Endothelial cell of umbilical vein (primary cell): ENCODE measurements at regions not wholly inside any gene's neighbourhood (a gene's known extent, or its start where the extent isn't known, plus 50 kb on each side); places are given as distances from the start of the nearest gene placed in this dataset.
"Not testable (repeated sequence)": the region's sequence is repeated elsewhere in the genome, so short reads cannot be mapped to it uniquely, and the experiment has no call there.

Source experiments
- BruUV-seq: library from RNA; stranded (reverse); fragments of 400-500 nt; replicated peaks from 2 replicates; lab custom pipeline; 2021; lab: Mats Ljungman, UMichigan
- CTCF ChIA-PET: fragments of 300-600, 350-600 bp; sonication (Branson Sonifier 250); formaldehyde crosslinking; loops from one replicate; lab custom pipeline; 2021; ENCODE audit warnings: antibody characterized with exemption, inconsistent platforms; lab: Charles Lee
- POLR2A ChIA-PET: fragments of 300-600, 350-600 bp; sonication (Branson Sonifier 250); formaldehyde crosslinking; loops from one replicate; lab custom pipeline; 2021; ENCODE audit warnings: antibody characterized with exemption, inconsistent platforms; lab: Charles Lee
- DNase-seq: peaks from one replicate; pipeline ENCODE4 v3.0.0-alpha.2; 2011; ENCODE audit warnings: low read depth, low spot score
- FAIRE-seq: peaks from 2 replicates; lab custom pipeline; 2011; peaks lifted over from hg19 to GRCh38; lab: Jason Lieb, UNC
- H2AFZ ChIP-seq: 2 replicates; pipeline ENCODE4 v1.6.0; 2012; ENCODE audit warnings: low read depth, low read length, control low read depth, inconsistent platforms
- H3K27ac ChIP-seq: 2 replicates; pipeline ENCODE4 v1.5.1; 2011; ENCODE audit warnings: low read depth, mild to moderate bottlenecking, control low read depth, low read length, moderate library complexity; ENCODE audit not compliant: insufficient read depth
- H3K27me3 ChIP-seq, 2 experiments: 2 replicates each; pipeline versions ENCODE4 v1.6.0 to v1.6.1; 2011; ENCODE audit warnings: low read length in 2 of 2, mixed read lengths in 1 of 2; ENCODE audit not compliant: control insufficient read depth in 2 of 2, insufficient read depth in 2 of 2
- H3K36me3 ChIP-seq, 2 experiments: 2 replicates in 1 of 2; 3 replicates in 1 of 2; pipeline ENCODE4 v1.5.1; 2011; ENCODE audit warnings: low read length in 2 of 2, mild to moderate bottlenecking in 1 of 2, moderate library complexity in 1 of 2; ENCODE audit not compliant: control insufficient read depth in 2 of 2, insufficient read depth in 2 of 2; ENCODE audit errors: extremely low read depth in 1 of 2
- H3K4me1 ChIP-seq: 3 replicates; pipeline ENCODE4 v1.5.1; 2011; ENCODE audit warnings: mild to moderate bottlenecking, low read length; ENCODE audit not compliant: control insufficient read depth, insufficient read depth; ENCODE audit errors: extremely low read depth
- H3K4me2 ChIP-seq: 2 replicates; pipeline ENCODE4 v1.6.1; 2011; ENCODE audit warnings: low read length, control low read depth, mixed read lengths; ENCODE audit not compliant: insufficient read depth
- H3K4me3 ChIP-seq, 3 experiments: fragments of 200-600 bp in 1 of 3; sonication (generic), shearing (Covaris generic) in 1 of 3; replicated peaks in 1 of 3; 2 replicates each; pipeline ENCODE4 v1.5.1; 2011 to 2016; ENCODE audit warnings: control low read depth in 3 of 3, low read length in 3 of 3, mild to moderate bottlenecking in 2 of 3, inconsistent platforms in 1 of 3, low read depth in 1 of 3, moderate library complexity in 1 of 3; ENCODE audit not compliant: insufficient read depth in 1 of 3
- H3K79me2 ChIP-seq: 2 replicates; pipeline ENCODE4 v1.6.0; 2012; ENCODE audit warnings: low read length, inconsistent platforms; ENCODE audit not compliant: control insufficient read depth, insufficient read depth
- H3K9ac ChIP-seq: replicated peaks from 2 replicates; pipeline ENCODE3; 2011; ENCODE audit warnings: low read length, control low read depth; ENCODE audit not compliant: insufficient read depth; ENCODE audit errors: extremely low read depth
- H3K9me1 ChIP-seq: replicated peaks from 3 replicates; pipeline ENCODE4 v1.6.0; 2011; ENCODE audit warnings: mild to moderate bottlenecking, low read length; ENCODE audit not compliant: control insufficient read depth, insufficient read depth; ENCODE audit errors: extremely low read depth
- H3K9me3 ChIP-seq: replicated peaks from 2 replicates; pipeline ENCODE4 v1.5.1; 2012; ENCODE audit warnings: low read length, inconsistent platforms; ENCODE audit not compliant: control insufficient read depth, insufficient read depth
- H4K20me1 ChIP-seq: replicated peaks from 2 replicates; pipeline ENCODE3; 2011; ENCODE audit warnings: mild to moderate bottlenecking, low read length; ENCODE audit not compliant: control insufficient read depth, insufficient read depth; ENCODE audit errors: extremely low read depth
- dilution Hi-C: fragments of 300-500 bp; cut with MboI; formaldehyde crosslinking; loops from one replicate; pipeline ENCODE4 v1.15.0; 2019; ENCODE audit warnings: low sequenced_read_pairs; ENCODE audit not compliant: extremely low pct_ligation_motif_present
- intact Hi-C: fragments of 100-400 bp; cut with micrococcal nuclease; formaldehyde crosslinking; loops from one replicate; pipeline ENCODE4 v1.10.0; 2022

GRCh38 chr1:185526-185925, 266.0 kb downstream of the OR4F29 start:
- BruUV-seq, POLR2A ChIA-PET, H3K9me1 ChIP-seq, H3K36me3 ChIP-seq, H3K27ac ChIP-seq, DNase-seq, H2AFZ ChIP-seq, CTCF ChIA-PET, H3K9me3 ChIP-seq, intact Hi-C loops, H3K9ac ChIP-seq, H3K79me2 ChIP-seq, H4K20me1 ChIP-seq, dilution Hi-C loops, FAIRE-seq, H3K4me1 ChIP-seq, H3K4me3 ChIP-seq, H3K4me2 ChIP-seq, H3K27me3 ChIP-seq: not testable (repeated sequence)

GRCh38 chr1:184336-184686, 267.2 kb downstream of the OR4F29 start:
- FAIRE-seq, H3K36me3 ChIP-seq, H4K20me1 ChIP-seq, DNase-seq, H3K4me3 ChIP-seq, H2AFZ ChIP-seq, CTCF ChIA-PET, BruUV-seq, dilution Hi-C loops, intact Hi-C loops, H3K27ac ChIP-seq, H3K4me2 ChIP-seq, H3K9me3 ChIP-seq, H3K27me3 ChIP-seq, H3K9ac ChIP-seq, POLR2A ChIA-PET, H3K9me1 ChIP-seq, H3K4me1 ChIP-seq, H3K79me2 ChIP-seq: not testable (repeated sequence)

- H3K27ac ChIP-seq, BruUV-seq, dilution Hi-C loops, H3K4me1 ChIP-seq, H3K9me1 ChIP-seq, intact Hi-C loops, FAIRE-seq, CTCF ChIA-PET, POLR2A ChIA-PET, H3K36me3 ChIP-seq, DNase-seq, H3K4me3 ChIP-seq, H3K79me2 ChIP-seq, H3K27me3 ChIP-seq, H4K20me1 ChIP-seq, H3K9ac ChIP-seq, H2AFZ ChIP-seq, H3K4me2 ChIP-seq, H3K9me3 ChIP-seq: not testable (repeated sequence)
Observed at GRCh38 chr1:183620-184335, 267.7 kb downstream of the OR4F29 start.

GRCh38 chr1:183081-183480, 268.4 kb downstream of the OR4F29 start:
- H3K9me1 ChIP-seq, intact Hi-C loops, POLR2A ChIA-PET, FAIRE-seq, H3K36me3 ChIP-seq, H3K9ac ChIP-seq, H3K4me2 ChIP-seq, BruUV-seq, CTCF ChIA-PET, H2AFZ ChIP-seq, H4K20me1 ChIP-seq, H3K79me2 ChIP-seq, H3K27ac ChIP-seq, dilution Hi-C loops, H3K4me1 ChIP-seq, H3K9me3 ChIP-seq, DNase-seq, H3K4me3 ChIP-seq, H3K27me3 ChIP-seq: not testable (repeated sequence)
